ENCODE measurements at regions not wholly inside any gene's neighbourhood (a gene's known extent, or its start where the extent isn't known, plus 50 kb on each side); places are given as distances from the start of the nearest gene placed in this dataset.

GRCh38 chr3:180284331-180285110 lies 247.8 kb upstream of the PEX5L start:
- DNase-seq (ENCODE audit: low spot score) = no peak

GRCh38 chr3:180287703-180288102 lies 251.0 kb upstream of the PEX5L start:
- DNase-seq (ENCODE audit: low spot score) = no peak

- DNase-seq (ENCODE audit: low spot score) = no peak
These were observed 252.1 kb upstream of the PEX5L start for GRCh38 chr3:180288816-180289215.

GRCh38 chr3:180290300-180290699 lies 253.6 kb upstream of the PEX5L start:
- DNase-seq (ENCODE audit: low spot score) = no peak

GRCh38 chr3:180294282-180295027 lies 257.7 kb upstream of the PEX5L start:
- no peak for DNase-seq (ENCODE audit: low spot score)

GRCh38 chr3:180295811-180296210 lies 259.1 kb upstream of the PEX5L start:
- DNase-seq (ENCODE audit: low spot score) = no peak

- no peak for DNase-seq (ENCODE audit: low spot score)
These were observed 260.2 kb upstream of the PEX5L start for GRCh38 chr3:180296971-180297370.

- no peak for DNase-seq (ENCODE audit: low spot score)
These were observed 269.4 kb upstream of the PEX5L start for GRCh38 chr3:180306155-180306554.

- no peak for DNase-seq (ENCODE audit: low spot score)
These were observed 270.0 kb upstream of the PEX5L start for GRCh38 chr3:180306691-180307090.

GRCh38 chr3:180311242-180311641 lies 274.5 kb upstream of the PEX5L start:
- no peak for DNase-seq (ENCODE audit: low spot score)

GRCh38 chr3:180316321-180316720 lies 279.6 kb upstream of the PEX5L start:
- DNase-seq (ENCODE audit: low spot score) = no peak

GRCh38 chr3:180319461-180319860 lies 282.5 kb upstream of the TTC14 start:
- no peak for DNase-seq (ENCODE audit: low spot score)

GRCh38 chr3:180320631-180321030 lies 281.3 kb upstream of the TTC14 start:
- no peak for DNase-seq (ENCODE audit: low spot score)

- no peak for DNase-seq (ENCODE audit: low spot score)
These were observed 280.4 kb upstream of the TTC14 start for GRCh38 chr3:180321534-180321933.

GRCh38 chr3:180322829-180323228 lies 279.1 kb upstream of the TTC14 start:
- DNase-seq (ENCODE audit: low spot score) = no peak

- no peak for DNase-seq (ENCODE audit: low spot score)
These were observed 277.2 kb upstream of the TTC14 start for GRCh38 chr3:180324791-180325190.

- DNase-seq (ENCODE audit: low spot score) = no peak
These were observed 276.4 kb upstream of the TTC14 start for GRCh38 chr3:180325533-180325932.

GRCh38 chr3:180325958-180326357 lies 276.0 kb upstream of the TTC14 start:
- DNase-seq (ENCODE audit: low spot score) = no peak

- DNase-seq (ENCODE audit: low spot score) = no peak
These were observed 272.8 kb upstream of the TTC14 start for GRCh38 chr3:180329187-180329586.

- DNase-seq (ENCODE audit: low spot score) = no peak
These were observed 272.1 kb upstream of the TTC14 start for GRCh38 chr3:180329847-180330246.

GRCh38 chr3:180330440-180330839 lies 271.5 kb upstream of the TTC14 start:
- DNase-seq (ENCODE audit: low spot score) = no peak

- no peak for DNase-seq (ENCODE audit: low spot score)
These were observed 269.4 kb upstream of the TTC14 start for GRCh38 chr3:180332608-180333007.

GRCh38 chr3:180335050-180335449 lies 266.9 kb upstream of the TTC14 start:
- DNase-seq (ENCODE audit: low spot score) = no peak

- DNase-seq (ENCODE audit: low spot score) = no peak
These were observed 261.6 kb upstream of the TTC14 start for GRCh38 chr3:180340395-180340794.
